Hematopoietic multipotent progenitor cell treated with erythropoietin and hydrocortisone succinate and interleukin-3 and kit ligand, for 17 days (in vitro differentiated cells): ENCODE measurements at regions not wholly inside any gene's neighbourhood (a gene's known extent, or its start where the extent isn't known, plus 50 kb on each side); places are given as distances from the start of the nearest gene placed in this dataset.

Source experiments
- DNase-seq: peaks from one replicate; pipeline ENCODE4 v3.0.0-alpha.2; 2015; ENCODE audit warnings: low spot score

DNA sequence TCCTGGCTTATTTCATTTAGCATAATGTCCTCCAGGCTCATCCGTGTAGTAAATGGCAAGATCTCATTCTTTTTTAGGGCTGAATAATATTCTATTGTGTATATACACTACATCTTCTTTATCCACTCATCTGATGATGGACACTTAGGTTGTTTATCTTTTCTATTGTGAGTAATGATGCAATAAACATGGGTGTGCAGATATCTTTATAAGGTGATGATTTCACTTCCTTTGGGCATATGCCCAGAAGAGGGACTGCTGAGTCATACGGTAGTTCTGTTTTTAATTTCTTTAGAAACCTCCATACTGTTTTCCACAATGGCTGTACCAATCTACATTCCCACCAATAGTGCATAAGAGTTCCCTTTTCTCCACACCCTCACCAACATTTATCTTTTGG lies 317.6 kb upstream of the CNKSR2 start:
- DNase-seq: no peak

GRCh38 chrX:21047034-21047455 lies 327.2 kb upstream of the CNKSR2 start:
- DNase-seq: no peak

DNA sequence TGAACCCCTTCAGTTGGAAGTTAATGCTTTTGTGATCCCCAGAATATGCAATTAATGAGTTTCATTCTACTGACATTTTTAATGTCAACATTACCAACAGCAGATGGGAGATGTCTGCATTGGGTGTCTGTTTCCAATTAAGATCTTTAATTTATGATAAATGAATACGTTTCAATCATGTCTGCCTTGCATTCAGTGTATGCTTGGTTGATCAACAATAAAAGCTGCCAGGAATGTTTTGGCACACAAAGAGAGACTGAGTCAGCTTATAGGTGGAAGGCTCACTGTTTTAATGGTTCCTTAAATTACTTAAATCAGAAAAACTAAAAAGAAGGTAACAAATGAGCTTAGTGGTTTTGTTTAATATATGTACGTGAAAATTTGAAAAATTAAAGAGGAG lies 359.9 kb upstream of the CNKSR2 start:
- DNase-seq: no peak

GRCh38 chrX:21004835-21005234 lies 369.4 kb upstream of the CNKSR2 start:
- no peak for DNase-seq

DNA sequence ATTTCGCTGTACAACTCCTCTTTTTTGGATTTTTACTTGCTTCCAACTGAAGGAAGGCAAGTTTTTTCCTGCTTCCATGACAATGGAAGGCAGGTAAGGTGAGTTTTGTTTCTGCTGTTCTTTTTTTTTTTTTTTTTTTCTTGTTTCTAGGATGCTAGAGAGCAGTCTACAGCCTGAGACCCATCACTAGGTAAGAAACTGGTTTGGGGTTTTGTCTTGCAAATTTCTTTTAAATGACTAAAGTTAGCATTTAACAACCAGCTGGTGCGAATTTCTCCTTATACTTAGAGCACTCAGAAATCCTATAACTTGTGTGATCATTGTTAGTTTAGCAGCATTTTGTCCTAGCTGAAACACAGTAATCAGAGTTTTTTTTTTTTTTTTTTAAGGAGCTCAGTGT lies 378.4 kb upstream of the CNKSR2 start:
- DNase-seq: no peak

- no peak for DNase-seq
These were observed 384.9 kb upstream of the CNKSR2 start for GRCh38 chrX:20989361-20989760.

DNA sequence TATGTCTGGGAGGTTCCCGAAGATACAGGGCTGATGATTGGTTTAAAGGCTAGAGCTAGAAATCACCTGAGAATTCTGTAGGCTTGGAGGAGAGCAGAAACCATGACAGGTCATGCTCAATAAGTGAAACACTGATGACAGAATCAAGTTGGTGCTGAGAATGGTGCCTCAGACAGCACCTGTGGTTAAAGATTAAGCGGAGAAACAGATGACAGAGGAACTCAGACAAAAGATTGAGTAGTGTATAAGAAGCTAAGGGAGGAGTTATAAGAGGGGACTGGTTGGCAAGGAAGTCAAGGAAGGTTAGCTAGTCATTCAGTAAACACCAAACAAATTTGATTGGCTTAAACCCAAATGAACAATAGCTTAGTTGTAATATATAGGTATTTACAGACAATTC lies 385.4 kb upstream of the CNKSR2 start:
- DNase-seq: no peak

GRCh38 chrX:20988118-20988517 lies 386.1 kb upstream of the CNKSR2 start:
- DNase-seq: no peak

- no peak for DNase-seq
These were observed 393.8 kb upstream of the CNKSR2 start for GRCh38 chrX:20980426-20980825.

DNA sequence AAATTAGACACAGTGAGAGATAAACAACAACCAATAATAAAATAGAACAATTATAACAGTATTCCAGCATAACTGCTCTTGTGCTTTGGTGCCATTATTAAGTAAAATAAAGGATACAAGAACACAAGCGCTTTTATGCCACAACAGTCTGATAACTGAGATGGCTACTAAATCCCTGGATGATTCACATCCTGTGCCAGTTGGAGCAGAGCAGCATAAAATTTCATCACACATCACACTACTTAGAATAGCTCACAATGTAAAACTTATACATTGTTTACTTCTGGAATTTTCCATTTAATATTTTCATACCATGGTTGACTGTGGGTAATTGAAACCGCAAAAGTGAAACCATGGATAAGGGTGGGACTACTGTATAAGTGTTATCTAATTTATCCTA lies 399.9 kb upstream of the CNKSR2 start:
- no peak for DNase-seq

GRCh38 chrX:20973038-20973437 lies 401.2 kb upstream of the CNKSR2 start:
- no peak for DNase-seq

DNA sequence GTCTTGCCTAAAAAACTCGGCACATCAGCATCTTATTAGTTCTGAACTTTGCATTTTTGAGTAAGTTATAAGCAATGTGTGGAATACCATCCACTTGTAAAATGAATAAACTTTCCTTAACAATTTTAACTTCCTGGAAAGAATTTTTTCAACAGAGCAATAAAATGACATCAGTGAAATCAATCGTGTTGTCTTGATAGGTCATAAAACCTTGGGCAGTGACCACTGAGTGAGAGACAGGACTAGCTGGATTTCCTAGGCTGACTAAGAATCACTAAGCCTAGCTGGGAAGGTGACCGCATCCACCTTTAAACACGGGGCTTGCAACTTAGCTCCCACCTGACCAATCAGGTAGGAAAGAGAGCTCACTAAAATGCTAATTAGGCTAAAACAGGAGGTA lies 403.0 kb upstream of the CNKSR2 start:
- no peak for DNase-seq

- DNase-seq: no peak
These were observed 404.7 kb upstream of the CNKSR2 start for GRCh38 chrX:20969565-20969964.

DNA sequence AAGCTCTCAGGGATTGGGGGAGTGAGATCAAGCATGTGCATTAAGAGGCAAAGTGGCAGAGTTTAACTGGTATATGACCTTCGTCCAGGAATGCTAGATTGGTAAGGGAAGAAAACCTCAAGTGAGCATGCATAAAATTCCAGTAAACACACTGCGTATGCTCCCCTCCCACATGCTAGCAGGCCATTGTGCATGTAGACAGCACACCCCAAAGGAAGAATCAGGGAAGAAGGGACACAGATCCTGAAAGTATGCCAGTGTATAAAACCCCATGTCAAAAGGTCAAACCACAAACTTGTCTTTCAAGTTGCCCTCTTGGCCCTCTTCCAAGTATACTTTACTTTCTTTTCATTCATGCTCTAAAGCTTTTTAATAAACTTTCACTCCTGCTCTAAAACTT lies 405.2 kb upstream of the CNKSR2 start:
- no peak for DNase-seq

- no peak for DNase-seq
These were observed 406.5 kb upstream of the CNKSR2 start for GRCh38 chrX:20967725-20968124.

DNA sequence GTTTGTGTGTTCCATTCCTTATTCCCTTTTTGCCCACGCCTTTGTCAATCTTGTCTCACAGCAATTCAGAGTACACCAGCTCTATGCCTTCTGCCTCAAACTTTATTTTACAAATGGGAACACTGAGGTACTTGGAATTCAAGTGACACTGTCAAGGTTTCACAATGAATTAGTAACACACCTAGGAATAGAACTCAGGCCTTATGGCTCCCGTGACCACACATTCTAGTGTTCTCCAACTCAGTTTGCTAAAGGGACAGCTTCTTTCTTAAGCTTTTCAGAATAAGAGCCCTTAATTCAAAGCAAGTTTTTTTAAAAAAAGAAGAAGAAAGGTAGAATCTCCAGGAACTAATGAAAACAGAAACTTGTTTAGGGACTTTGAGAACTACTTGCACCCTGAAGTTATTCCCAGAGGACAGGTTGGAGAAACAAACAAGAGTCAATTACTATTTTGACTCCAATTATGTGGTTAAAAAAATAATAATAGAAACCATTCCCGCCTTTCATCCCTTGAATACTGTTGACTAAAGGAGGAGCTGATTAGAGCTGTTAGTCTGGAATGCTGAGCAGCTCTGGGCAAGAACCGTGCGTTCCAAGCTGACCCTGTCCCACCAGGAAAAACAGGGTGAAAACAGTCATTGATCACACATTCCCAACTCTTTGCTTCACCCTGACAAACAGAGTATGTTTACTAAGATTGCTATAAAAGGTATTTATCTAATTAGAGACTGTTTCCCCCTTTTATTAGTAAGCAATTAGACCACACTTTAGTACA lies 408.8 kb upstream of the CNKSR2 start:
- no peak for DNase-seq

GRCh38 chrX:20954014-20954413 lies 420.2 kb upstream of the CNKSR2 start:
- no peak for DNase-seq

DNA sequence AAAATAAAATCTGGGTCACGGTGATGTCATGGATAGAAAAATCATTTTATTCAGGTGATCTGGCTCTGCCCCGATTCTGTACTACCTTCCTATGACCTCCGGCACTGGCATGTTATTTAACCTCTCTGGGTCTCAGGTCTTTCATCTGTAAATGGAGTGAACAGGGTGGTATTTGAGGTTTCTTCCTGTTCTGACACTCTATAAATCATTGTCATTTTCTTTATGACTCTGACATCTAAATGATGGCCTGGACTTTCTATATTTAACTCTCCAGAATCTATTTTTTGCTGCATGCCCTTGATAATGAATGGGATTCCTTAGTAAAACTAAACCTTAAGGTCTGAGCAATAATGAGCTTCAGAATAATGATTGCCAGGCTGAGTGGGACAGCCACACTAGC lies 422.0 kb upstream of the CNKSR2 start:
- no peak for DNase-seq

GRCh38 chrX:20951016-20951810 lies 423.0 kb upstream of the CNKSR2 start:
- no peak for DNase-seq

- no peak for DNase-seq
These were observed 426.8 kb upstream of the CNKSR2 start for GRCh38 chrX:20947411-20947912.

GRCh38 chrX:20913760-20914159 lies 460.5 kb upstream of the CNKSR2 start:
- DNase-seq: no peak

DNA sequence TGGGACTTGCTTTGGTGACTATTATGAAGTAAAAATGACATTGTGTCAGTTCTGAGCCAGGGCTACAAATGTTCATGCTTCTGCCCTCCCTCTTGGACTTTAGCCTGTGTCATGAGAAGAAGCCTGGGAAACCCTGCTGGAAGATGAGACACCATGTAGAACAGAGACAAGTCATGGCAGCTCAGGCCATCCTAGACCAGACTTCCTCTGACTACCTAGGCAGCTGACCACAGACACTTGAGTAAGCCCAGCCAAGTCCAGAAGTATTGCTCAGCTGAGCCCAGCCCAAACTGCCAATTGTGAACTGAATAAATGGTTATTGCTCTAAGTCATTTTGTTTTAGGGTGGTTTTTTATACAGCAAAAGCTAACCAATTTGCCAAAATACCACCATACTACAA lies 467.6 kb upstream of the CNKSR2 start:
- no peak for DNase-seq

- DNase-seq: no peak
These were observed 489.7 kb upstream of the CNKSR2 start for GRCh38 chrX:20884565-20884964.
